ENCODE measurements at regions not wholly inside any gene's neighbourhood (a gene's known extent, or its start where the extent isn't known, plus 50 kb on each side); places are given as distances from the start of the nearest gene placed in this dataset.

DNA sequence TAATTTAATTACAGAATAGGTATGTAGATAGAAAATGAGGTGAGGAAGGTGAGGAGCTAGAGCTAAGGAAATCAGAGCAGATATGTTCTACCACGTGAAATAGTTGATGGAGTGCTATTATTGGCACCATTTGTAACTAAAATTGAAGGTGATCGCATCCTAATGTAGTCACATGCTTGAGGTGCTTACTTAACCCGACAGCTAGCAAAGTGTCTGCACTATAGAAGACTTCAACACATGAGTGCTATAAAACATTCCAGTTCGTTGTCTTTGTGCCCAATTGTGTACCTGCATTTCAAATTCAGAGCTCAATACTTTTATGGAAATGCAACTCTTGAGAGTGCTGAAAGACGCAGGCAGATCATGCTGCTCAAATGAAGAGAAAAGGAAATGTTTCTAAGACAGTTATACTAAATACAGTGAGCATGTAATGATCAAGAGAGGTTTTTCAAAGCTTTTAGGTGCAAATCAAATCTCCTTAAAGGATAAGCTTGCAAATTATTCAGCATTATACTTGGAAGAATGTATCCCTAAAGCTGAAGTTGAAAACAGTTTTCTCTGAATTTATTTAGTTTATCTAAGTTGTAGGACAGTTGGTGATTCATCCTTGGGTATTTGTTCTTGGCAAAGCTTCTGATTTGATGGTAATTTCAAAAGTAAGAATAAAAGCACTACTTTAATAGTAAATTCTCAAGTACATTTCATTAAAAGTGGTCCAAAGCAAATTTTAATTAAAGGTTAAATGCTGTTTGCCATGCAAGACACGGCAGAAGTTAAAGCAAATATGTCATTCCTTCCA, 223.9 kb upstream of the EPHA5 start:
- peak; percentile 18 for DNase-seq (ENCODE audit: low read depth)
- in situ Hi-C loops (cut with HindIII; ENCODE audit: low sequenced_read_pairs) = no loop called here
- TF ChIP-seq, protein P1, sequence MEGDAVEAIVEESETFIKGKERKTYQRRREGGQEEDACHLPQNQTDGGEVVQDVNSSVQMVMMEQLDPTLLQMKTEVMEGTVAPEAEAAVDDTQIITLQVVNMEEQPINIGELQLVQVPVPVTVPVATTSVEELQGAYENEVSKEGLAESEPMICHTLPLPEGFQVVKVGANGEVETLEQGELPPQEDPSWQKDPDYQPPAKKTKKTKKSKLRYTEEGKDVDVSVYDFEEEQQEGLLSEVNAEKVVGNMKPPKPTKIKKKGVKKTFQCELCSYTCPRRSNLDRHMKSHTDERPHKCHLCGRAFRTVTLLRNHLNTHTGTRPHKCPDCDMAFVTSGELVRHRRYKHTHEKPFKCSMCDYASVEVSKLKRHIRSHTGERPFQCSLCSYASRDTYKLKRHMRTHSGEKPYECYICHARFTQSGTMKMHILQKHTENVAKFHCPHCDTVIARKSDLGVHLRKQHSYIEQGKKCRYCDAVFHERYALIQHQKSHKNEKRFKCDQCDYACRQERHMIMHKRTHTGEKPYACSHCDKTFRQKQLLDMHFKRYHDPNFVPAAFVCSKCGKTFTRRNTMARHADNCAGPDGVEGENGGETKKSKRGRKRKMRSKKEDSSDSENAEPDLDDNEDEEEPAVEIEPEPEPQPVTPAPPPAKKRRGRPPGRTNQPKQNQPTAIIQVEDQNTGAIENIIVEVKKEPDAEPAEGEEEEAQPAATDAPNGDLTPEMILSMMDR (IDR thresholded peaks at IDR 0.05; ENCODE audit: low read depth, low read length, missing control alignments) = no peak
- no peak overlapping the region for H3K4me3 ChIP-seq (ENCODE audit: low read depth, low read length)

DNA sequence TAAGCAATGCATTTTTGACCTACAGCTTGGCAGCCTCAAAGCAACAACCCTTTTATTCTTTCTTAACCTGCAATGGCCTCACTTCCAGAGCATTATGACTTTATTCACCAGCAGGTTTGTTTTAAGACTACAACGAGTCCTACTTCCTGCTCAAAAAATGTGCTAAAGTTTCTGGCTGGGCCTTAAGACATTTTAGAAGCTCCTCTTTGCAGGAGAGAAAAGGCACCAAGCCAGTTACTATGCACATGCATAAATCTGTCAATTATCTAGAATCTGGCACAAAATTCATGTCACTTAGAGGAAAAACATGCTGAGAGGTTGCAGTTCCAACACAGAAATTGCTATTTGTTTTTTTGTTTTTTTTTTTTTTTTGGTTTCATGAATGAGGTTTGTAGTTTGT, 223.0 kb upstream of the EPHA5 start:
- in situ Hi-C loops (cut with HindIII; ENCODE audit: low sequenced_read_pairs) = no loop called here
- H3K4me3 ChIP-seq (ENCODE audit: low read depth, low read length) = no peak overlapping the region
- TF ChIP-seq, protein P1 (IDR thresholded peaks at IDR 0.05; ENCODE audit: low read depth, low read length, missing control alignments) = no peak
- DNase-seq (ENCODE audit: low read depth) = no peak

- DNase-seq (ENCODE audit: low read depth) = no peak
- in situ Hi-C loops (cut with HindIII; ENCODE audit: low sequenced_read_pairs) = no loop called here
- TF ChIP-seq, protein P1 (IDR thresholded peaks at IDR 0.05; ENCODE audit: low read depth, low read length, missing control alignments) = no peak
- no peak overlapping the region for H3K4me3 ChIP-seq (ENCODE audit: low read depth, low read length)
Measured at GRCh38 chr4:65880594-65880993, 210.3 kb upstream of the EPHA5 start.

GRCh38 chr4:65868096-65868824, 198.0 kb upstream of the EPHA5 start:
- no peak overlapping the region for H3K4me3 ChIP-seq (ENCODE audit: low read depth, low read length)
- TF ChIP-seq, protein P1 (IDR thresholded peaks at IDR 0.05; ENCODE audit: low read depth, low read length, missing control alignments) = no peak
- in situ Hi-C loops (cut with HindIII; ENCODE audit: low sequenced_read_pairs) = no loop called here
- DNase-seq (ENCODE audit: low read depth) = no peak

DNA sequence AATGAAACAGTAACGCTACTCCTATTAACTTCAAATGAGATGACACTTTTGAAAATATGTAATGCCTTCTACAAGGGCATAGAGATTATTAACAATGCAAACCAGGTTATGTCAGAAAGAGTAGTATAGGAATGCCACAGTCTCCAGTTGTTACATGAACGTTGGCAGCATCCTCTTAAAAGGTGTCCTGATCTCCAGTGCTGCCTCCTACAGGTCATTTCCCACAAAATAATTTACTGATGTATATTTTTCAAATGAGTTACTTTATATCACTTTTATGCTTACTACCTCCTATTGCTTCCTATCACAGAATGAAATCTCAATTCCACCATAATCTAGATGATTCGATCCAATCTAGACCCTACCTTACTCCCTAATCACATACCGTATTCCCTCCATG, 195.2 kb upstream of the EPHA5 start:
- TF ChIP-seq, protein P1 (IDR thresholded peaks at IDR 0.05; ENCODE audit: low read depth, low read length, missing control alignments) = peak; percentile 19
- no peak for DNase-seq (ENCODE audit: low read depth)
- no peak overlapping the region for H3K4me3 ChIP-seq (ENCODE audit: low read depth, low read length)
- in situ Hi-C loops (cut with HindIII; ENCODE audit: low sequenced_read_pairs) = no loop called here

DNA sequence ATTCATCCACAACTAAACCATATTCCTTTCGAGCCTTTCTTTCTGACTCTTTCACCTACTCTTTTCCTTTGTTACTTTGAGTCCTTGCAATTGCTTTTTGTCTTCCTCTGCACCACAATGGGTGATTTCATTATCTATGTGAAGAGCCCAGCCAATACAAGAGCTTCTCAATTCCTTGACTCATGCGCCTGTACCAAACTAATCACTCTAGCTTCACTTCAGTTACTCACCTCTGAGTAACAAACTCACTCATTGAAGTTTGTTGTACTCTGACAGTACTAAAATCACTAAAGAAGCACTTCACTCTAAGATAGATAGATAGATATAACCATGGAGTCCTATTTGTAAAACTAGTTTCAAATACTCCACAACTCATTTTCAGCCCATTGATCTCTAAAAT, 191.7 kb upstream of the EPHA5 start:
- in situ Hi-C loops (cut with HindIII; ENCODE audit: low sequenced_read_pairs) = no loop called here
- TF ChIP-seq, protein P1 (IDR thresholded peaks at IDR 0.05; ENCODE audit: low read depth, low read length, missing control alignments) = no peak
- DNase-seq (ENCODE audit: low read depth) = no peak
- no peak overlapping the region for H3K4me3 ChIP-seq (ENCODE audit: low read depth, low read length)

Data from astrocyte of the cerebellum (primary cell).